ENCODE measurements at regions not wholly inside any gene's neighbourhood (a gene's known extent, or its start where the extent isn't known, plus 50 kb on each side); places are given as distances from the start of the nearest gene placed in this dataset.

DNA sequence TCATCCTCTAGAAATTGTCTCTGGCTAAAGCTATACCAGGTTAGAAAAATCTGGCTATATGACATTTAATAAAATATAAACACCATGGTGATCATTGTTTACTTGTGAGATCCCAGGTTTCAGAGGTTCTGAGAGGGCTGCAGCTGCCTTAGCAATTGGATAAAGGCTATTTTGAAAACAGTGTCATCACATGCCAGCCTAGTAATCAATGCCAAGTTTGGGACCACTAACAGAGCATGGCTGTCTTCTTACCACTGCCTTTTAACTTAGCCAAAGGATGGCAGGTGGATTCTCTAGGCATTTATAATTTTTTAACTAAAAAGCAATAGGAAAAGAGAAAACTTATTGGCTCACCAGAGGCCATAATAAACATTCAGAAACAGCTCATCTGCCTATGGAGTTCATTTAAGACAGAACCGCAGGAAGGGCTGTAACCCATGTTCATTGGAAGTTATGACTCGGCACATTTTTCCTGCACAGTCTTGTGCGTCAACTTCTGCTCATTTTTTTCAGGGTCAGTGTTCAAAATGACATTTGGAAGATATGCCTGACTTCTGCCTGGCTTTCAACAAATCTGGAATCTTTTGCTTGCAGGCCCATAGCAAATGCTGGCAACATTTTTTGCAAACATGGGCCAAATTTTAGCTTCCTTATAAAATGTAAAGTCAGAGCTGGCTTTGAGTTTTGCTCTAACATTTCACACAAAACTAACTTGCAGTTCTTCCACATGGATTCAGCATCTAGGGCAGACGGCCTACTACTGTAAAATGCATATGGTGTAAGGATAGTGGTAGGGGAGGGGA, 476.0 kb upstream of the TBL1XR1 start:
- peak; percentile 65 to 79 (median 75) for ATAC-seq
- Histone ChIP-seq H3K9me3 (no peaks in the 10 kb centered on the region), H3K36me3 (no peaks in the 10 kb centered on the region), H3K4me3 (no peak overlapping the region), H3K4me1 (peaks cover 0 to 4% (median 1%) of the 10 kb centered on the region in 4 donors), H3K27ac (peak overlapping the region; percentile 12 to 21 (median 21)), H3K27me3 (no peaks in the 10 kb centered on the region)
- TF ChIP-seq, protein P1, sequence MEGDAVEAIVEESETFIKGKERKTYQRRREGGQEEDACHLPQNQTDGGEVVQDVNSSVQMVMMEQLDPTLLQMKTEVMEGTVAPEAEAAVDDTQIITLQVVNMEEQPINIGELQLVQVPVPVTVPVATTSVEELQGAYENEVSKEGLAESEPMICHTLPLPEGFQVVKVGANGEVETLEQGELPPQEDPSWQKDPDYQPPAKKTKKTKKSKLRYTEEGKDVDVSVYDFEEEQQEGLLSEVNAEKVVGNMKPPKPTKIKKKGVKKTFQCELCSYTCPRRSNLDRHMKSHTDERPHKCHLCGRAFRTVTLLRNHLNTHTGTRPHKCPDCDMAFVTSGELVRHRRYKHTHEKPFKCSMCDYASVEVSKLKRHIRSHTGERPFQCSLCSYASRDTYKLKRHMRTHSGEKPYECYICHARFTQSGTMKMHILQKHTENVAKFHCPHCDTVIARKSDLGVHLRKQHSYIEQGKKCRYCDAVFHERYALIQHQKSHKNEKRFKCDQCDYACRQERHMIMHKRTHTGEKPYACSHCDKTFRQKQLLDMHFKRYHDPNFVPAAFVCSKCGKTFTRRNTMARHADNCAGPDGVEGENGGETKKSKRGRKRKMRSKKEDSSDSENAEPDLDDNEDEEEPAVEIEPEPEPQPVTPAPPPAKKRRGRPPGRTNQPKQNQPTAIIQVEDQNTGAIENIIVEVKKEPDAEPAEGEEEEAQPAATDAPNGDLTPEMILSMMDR (IDR thresholded peaks at IDR 0.05), result no peak
- intact Hi-C loops (cut with DNase I), result no loop called here
- DNase-seq, result no peak
- 47% methylated on average over 4 of the region's 4 CpGs for WGBS (ENCODE audit: insufficient coverage, low coverage, low lambda C conversion rate, missing lambda C conversion rate)

DNA sequence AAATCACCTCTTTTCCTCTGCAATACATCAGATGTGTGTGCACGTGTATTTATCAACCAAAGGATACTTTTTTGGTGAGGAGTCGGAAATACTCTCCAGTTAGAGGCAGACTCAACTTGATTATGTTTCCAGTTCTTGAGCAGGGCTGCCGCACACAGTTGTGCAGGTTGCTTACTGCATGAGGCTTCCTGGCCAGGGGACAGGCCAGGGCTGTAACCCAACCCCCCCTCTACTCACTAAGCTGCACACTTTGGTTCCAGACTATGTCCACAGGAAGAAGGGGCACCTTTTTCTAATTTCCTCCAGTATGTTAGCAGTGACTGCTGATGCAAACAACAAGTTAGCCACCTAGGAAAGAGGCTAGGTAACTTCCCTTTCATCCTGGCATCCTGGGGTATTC, 476.9 kb upstream of the TBL1XR1 start:
- intact Hi-C loops (cut with DNase I), result no loop called here

DNA sequence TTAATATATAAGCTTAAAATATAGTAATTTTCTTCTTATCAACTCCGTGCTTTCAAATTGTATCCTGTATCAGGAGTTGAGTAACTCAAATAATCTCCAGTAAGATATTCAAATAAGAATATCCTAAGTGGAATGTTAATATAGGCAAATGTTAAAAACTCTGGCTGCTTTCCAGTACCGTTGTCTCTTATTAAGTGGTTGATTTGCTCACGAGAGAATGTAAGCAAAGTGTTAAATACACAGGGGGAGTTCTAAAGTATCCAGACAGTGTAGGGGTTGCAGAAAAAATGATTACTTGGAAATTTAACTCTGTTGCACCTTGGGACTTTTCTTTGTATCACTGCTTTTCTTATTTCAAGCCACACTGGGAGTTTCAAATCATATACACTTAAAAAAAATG, 478.9 kb upstream of the TBL1XR1 start:
- 64% methylated on average over 3 of the region's 3 CpGs for WGBS (ENCODE audit: insufficient coverage, low coverage, low lambda C conversion rate, missing lambda C conversion rate)

More for the DNA sequence above, 476.9 kb upstream of the TBL1XR1 start:
- no peak for TF ChIP-seq POLR2A (IDR thresholded peaks at IDR 0.05)
- WGBS (ENCODE audit: insufficient coverage, low coverage, low lambda C conversion rate, missing lambda C conversion rate), result 90% methylated on average over 2 of the region's 3 CpGs
- H3K9me3 ChIP-seq, result no peaks in the 10 kb centered on the region
- H3K36me3 ChIP-seq, result no peaks in the 10 kb centered on the region
- H3K4me3 ChIP-seq, result no peak overlapping the region
- no peak overlapping the region for H3K27ac ChIP-seq
- DNase-seq, result no peak
- H3K27me3 ChIP-seq, result no peaks in the 10 kb centered on the region
- H3K4me1 ChIP-seq, result peaks cover 0 to 4% (median 1%) of the 10 kb centered on the region in 4 donors
- ATAC-seq, result no peak

DNA sequence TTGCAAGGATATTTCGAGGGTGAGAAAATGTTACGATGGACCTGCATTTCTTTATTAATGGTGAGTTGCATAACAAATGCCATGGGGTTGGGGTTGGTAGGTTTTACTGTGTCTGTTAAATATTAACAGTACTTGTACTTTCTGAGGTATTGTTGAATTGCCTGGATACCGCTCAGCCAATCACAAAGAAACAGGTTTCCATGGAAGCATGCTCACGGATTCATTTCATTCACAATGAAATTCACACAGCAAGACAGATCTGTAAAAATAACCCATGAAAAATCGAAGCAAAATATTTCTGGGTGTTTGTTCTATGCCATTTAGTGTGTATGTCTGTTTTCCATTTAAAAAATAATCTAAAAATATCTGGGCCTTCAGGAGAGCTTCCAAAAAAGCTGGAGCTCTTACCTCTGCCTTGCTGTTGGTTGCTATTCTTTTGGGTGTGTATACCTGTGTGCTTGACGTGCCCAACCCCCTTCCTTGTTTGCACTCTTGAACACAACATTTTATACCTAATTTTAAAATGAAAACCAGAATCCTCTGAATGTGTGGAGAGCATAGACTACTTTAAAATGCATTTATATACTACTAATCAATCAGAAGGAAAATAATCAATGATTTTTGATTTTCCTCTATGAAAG, 479.8 kb upstream of the TBL1XR1 start:
- ATAC-seq, result no peak
- TF ChIP-seq, protein P1 (IDR thresholded peaks at IDR 0.05), result no peak
- TF ChIP-seq POLR2A (IDR thresholded peaks at IDR 0.05), result no peak
- Histone ChIP-seq H3K36me3 (no peaks in the 10 kb centered on the region), H3K27ac (no peak overlapping the region), H3K9me3 (no peaks in the 10 kb centered on the region), H3K4me1 (peaks cover 0 to 4% (median under 1%) of the 10 kb centered on the region in 4 donors), H3K27me3 (no peaks in the 10 kb centered on the region), H3K4me3 (no peak overlapping the region)
- DNase-seq, result no peak
- 70% methylated on average over 6 of the region's 6 CpGs for WGBS (ENCODE audit: insufficient coverage, low coverage, low lambda C conversion rate, missing lambda C conversion rate)
- intact Hi-C loops (cut with DNase I), result no loop called here

More for the DNA sequence above, 478.9 kb upstream of the TBL1XR1 start:
- DNase-seq, result no peak
- peaks cover 0 to 4% (median 1%) of the 10 kb centered on the region in 4 donors for H3K4me1 ChIP-seq
- H3K27me3 ChIP-seq, result no peaks in the 10 kb centered on the region
- H3K36me3 ChIP-seq, result no peaks in the 10 kb centered on the region
- no peak overlapping the region for H3K27ac ChIP-seq
- TF ChIP-seq, protein P1 (IDR thresholded peaks at IDR 0.05), result no peak
- TF ChIP-seq POLR2A (IDR thresholded peaks at IDR 0.05), result no peak
- ATAC-seq, result no peak
- intact Hi-C loops (cut with DNase I), result no loop called here
- H3K9me3 ChIP-seq, result no peaks in the 10 kb centered on the region
- no peak overlapping the region for H3K4me3 ChIP-seq
